ENCODE measurements at regions not wholly inside any gene's neighbourhood (a gene's known extent, or its start where the extent isn't known, plus 50 kb on each side); places are given as distances from the start of the nearest gene placed in this dataset.
"Not testable (repeated sequence)": the region's sequence is repeated elsewhere in the genome, so short reads cannot be mapped to it uniquely, and the experiment has no call there.

DNA sequence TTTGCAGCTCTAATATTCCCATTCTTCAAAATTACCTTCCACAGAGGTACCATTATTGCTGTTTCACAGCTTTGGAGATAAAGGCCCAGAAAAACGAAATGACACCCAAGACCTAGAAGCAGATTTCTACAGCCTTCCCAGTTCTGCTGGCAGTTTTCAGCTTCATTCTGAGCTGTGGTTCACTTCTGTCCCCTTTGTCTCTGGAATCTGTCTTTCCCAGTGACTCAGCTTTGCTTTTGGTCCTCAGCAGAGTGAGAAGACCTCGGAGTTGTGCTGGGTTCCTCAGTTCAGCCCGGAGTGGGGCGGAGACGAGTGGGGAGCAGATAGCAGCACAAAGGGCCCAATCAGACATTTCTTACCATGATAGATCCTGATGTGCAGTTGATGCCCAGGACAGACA is 180.7 kb upstream of the CXCR4 start:
- Histone ChIP-seq H3K27ac (no peak overlapping the region), H3K4me3 (no peak overlapping the region), H3K4me1 (replicated peaks in 1 of 2) (peaks cover 13 to 28% of the 10 kb centered on the region in 2 donors)
- 7 to 100% (median 80%) methylated on average over 1 to 5 of the region's 5 CpGs for WGBS, 10 experiments
- no peak for ATAC-seq (replicated peaks in 6 of 8)
- in situ Hi-C loops (cut with MboI; ENCODE audit: low pct_unique_long_range_greater_than_20kb in 2 of 9, low sequenced_read_pairs in 9 of 9, unreplicated experiment in 9 of 9): no loop called here

DNA sequence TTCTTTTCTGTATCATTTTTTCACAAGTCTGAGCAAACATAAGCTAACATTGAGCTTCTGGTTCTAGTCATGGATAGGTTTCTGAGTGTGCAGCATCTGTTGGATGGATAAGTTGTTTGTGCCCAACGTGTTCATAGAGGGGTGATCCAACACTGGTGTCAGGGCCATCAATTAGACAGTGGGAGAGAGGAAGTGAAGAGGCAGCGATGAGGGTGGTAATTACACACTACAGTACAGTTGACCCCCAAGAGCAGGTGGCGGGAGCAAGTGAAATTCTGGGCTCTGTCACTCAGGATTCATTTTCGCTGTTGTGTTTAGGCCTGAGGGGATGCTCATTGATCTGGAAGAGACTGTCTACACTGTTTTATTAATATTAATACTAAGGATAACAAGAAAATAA is 180.0 kb upstream of the CXCR4 start:
- 7 to 92% (median 53%) methylated on average over 2 to 4 of the region's 4 CpGs; no CpG with 5 or more reads in 2 of the 10 experiments for WGBS, 10 experiments
- ATAC-seq (replicated peaks in 6 of 8): no peak
- Histone ChIP-seq H3K4me1 (replicated peaks in 1 of 2) (peaks cover 12 to 26% of the 10 kb centered on the region in 2 donors), H3K27ac (no peak overlapping the region), H3K4me3 (no peak overlapping the region)
- in situ Hi-C loops (cut with MboI; ENCODE audit: low pct_unique_long_range_greater_than_20kb in 2 of 9, low sequenced_read_pairs in 9 of 9, unreplicated experiment in 9 of 9): no loop called here

DNA sequence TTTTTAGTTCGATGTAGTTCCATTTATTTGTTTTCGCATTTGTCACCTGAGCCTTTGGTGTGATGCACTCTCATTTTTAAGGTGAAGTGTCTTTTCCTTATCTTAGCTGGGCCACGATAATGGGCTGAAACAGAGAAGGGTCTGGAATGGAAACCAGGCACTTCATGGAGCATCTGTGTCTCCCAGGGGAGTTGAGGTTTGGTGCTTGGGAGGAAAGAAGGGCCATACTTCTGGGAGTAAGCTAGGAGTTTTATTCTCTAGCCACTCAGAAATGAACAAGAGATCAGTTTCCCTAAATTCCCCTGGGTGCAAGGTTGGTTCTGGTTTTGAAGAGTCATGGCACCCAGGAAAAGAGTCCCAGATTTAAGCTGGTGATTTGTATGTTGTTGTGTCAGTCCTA is 179.4 kb upstream of the CXCR4 start:
- Histone ChIP-seq H3K4me3 (no peak overlapping the region), H3K27ac (no peak overlapping the region), H3K4me1 (replicated peaks in 1 of 2) (peaks cover 12 to 26% of the 10 kb centered on the region in 2 donors)
- 0 to 94% (median 66%) methylated on average over 1 to 3 of the region's 3 CpGs for WGBS, 10 experiments
- in situ Hi-C loops (cut with MboI; ENCODE audit: low pct_unique_long_range_greater_than_20kb in 2 of 9, low sequenced_read_pairs in 9 of 9, unreplicated experiment in 9 of 9): no loop called here
- ATAC-seq (replicated peaks in 6 of 8): no peak

DNA sequence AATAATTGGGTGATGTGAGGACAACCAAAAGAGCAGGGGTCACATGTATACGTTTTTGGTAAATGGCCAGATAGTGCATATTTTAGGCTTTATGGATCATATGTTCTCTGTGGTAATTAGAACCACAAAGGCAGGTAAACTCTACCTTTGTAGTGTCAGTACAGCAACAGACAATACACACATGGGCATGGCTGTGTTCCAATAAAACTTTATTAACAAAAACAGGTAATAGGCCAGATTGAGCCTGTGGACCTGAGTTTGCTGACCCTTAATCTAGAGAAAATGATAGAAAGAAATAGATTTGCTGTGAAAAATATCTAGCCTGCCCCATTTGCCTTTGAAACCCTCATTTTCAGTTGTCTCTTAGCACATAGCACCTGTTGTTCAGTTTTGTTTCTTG is 177.2 kb upstream of the CXCR4 start:
- no peak for ATAC-seq (replicated peaks in 6 of 8)
- Histone ChIP-seq H3K4me1 (replicated peaks in 1 of 2) (peaks cover 0 to 15% of the 10 kb centered on the region in 2 donors), H3K4me3 (no peak overlapping the region), H3K27ac (no peak overlapping the region)
- WGBS, 10 experiments: 13 to 56% (median 17%) methylated on average over 1 of the region's 1 CpG; no CpG with 5 or more reads in 7 of the 10 experiments
- in situ Hi-C loops (cut with MboI; ENCODE audit: low pct_unique_long_range_greater_than_20kb in 2 of 9, low sequenced_read_pairs in 9 of 9, unreplicated experiment in 9 of 9): no loop called here

DNA sequence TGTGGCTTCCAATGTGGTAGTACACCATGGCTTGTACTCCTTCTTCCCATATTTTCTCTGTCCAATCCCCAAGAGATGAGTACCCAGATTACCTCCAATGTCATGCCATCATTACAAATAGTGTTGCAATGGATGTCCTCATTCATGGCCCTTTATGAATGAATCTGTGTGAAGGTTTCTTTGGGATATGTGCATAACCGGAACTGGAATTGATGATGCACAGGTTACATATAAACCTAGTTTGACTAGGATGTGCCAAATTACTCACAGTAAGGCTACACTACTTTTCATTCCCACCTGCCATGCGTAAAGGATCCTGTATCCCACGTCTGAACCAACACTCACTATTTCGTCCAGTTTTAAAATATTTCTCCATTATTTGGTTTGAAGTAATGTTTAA is 173.9 kb upstream of the CXCR4 start:
- WGBS, 10 experiments: 48 to 100% (median 78%) methylated on average over 1 to 4 of the region's 4 CpGs; no CpG with 5 or more reads in 3 of the 10 experiments
- no peak for ATAC-seq (replicated peaks in 6 of 8)

DNA sequence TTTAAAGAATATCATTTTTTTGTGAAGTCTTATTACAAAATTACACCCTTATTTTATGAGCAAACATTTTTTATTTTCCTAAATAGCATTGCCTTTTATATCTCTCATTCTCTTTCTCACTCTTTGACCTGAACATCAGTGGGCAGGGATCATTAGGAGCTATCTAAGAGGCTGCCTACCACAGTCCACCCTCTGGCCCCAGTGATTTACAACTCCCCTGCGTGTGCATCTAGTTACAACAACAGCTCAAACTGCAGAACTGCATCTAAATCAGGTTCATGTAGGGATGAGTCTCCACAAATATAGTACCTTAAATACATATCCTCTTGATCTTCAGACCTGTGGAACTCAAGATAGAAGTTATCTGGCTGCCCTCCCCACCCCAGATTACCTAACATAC is 172.4 kb upstream of the CXCR4 start:
- H3K4me3 ChIP-seq: no peak overlapping the region
- peaks cover 4 to 7% of the 10 kb centered on the region in 2 donors for H3K4me1 ChIP-seq (replicated peaks in 1 of 2)
- ATAC-seq (replicated peaks in 6 of 8): peak in 3 of 8 experiments; percentile 76 to 82 (median 78)
- in situ Hi-C loops (cut with MboI; ENCODE audit: low pct_unique_long_range_greater_than_20kb in 2 of 9, low sequenced_read_pairs in 9 of 9, unreplicated experiment in 9 of 9): no loop called here
- WGBS, 10 experiments: 0 to 40% (median 10%) methylated on average over 1 of the region's 1 CpG; no CpG with 5 or more reads in 2 of the 10 experiments
- no peak overlapping the region for H3K27ac ChIP-seq

More for the DNA sequence above, 173.9 kb upstream of the CXCR4 start:
- H3K4me1 ChIP-seq (replicated peaks in 1 of 2): peaks cover 4 to 7% of the 10 kb centered on the region in 2 donors
- H3K27ac ChIP-seq: no peak overlapping the region
- in situ Hi-C loops (cut with MboI; ENCODE audit: low pct_unique_long_range_greater_than_20kb in 2 of 9, low sequenced_read_pairs in 9 of 9, unreplicated experiment in 9 of 9): no loop called here
- no peak overlapping the region for H3K4me3 ChIP-seq

DNA sequence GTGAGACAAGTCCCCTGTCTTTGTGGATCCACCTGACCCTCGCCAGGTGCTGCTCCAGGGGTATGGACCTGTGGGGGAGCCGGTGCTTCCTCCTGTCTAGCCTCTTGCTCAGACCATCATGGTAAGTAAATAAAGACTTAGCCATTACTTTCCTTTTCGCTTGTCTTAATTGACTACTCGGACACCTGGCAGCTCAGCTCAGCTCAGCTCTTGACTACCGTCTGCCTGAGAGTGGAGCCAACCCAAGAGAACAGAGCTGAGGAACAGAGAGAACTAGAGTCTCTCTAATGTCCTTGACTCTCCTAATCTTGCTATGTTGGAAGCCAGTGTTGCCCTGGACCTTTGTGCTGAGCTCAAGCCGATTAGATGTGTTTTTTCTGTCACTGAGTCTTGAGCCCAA is 170.3 kb upstream of the CXCR4 start:
- no peak for ATAC-seq (replicated peaks in 6 of 8)
- Histone ChIP-seq H3K27ac (no peak overlapping the region), H3K4me3 (no peak overlapping the region), H3K4me1 (replicated peaks in 1 of 2) (peaks cover 4 to 7% of the 10 kb centered on the region in 2 donors)
- WGBS, 10 experiments: 6 to 100% (median 81%) methylated on average over 2 to 4 of the region's 6 CpGs; no CpG with 5 or more reads in 4 of the 10 experiments
- in situ Hi-C loops (cut with MboI; ENCODE audit: low pct_unique_long_range_greater_than_20kb in 2 of 9, low sequenced_read_pairs in 9 of 9, unreplicated experiment in 9 of 9): no loop called here

DNA sequence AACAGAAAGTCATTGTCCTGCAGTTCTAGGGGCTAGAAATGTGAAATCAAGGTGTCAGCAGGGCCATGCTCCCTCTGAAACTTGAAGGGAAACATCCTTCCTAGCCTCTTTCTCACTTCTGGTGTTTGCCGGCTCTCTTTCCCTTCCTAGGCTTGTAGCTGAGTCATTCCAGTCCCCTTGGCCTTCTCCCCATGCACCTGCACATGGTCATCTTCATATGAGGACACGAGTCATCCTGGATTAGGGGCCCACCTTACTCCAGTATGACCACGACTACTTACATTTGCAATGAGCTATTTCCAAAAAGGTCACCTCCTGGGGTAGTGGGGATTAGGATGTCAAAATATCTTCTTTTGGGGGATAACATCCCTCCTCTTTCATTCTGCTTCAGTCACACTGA is 168.5 kb upstream of the CXCR4 start:
- H3K27ac ChIP-seq: no peak overlapping the region
- no peak for ATAC-seq (replicated peaks in 6 of 8)
- 31 to 94% (median 90%) methylated on average over 2 to 3 of the region's 3 CpGs; no CpG with 5 or more reads in 6 of the 10 experiments for WGBS, 10 experiments
- peaks cover 9 to 22% of the 10 kb centered on the region in 2 donors for H3K4me1 ChIP-seq (replicated peaks in 1 of 2)
- in situ Hi-C loops (cut with MboI; ENCODE audit: low pct_unique_long_range_greater_than_20kb in 2 of 9, low sequenced_read_pairs in 9 of 9, unreplicated experiment in 9 of 9): no loop called here
- no peak overlapping the region for H3K4me3 ChIP-seq

DNA sequence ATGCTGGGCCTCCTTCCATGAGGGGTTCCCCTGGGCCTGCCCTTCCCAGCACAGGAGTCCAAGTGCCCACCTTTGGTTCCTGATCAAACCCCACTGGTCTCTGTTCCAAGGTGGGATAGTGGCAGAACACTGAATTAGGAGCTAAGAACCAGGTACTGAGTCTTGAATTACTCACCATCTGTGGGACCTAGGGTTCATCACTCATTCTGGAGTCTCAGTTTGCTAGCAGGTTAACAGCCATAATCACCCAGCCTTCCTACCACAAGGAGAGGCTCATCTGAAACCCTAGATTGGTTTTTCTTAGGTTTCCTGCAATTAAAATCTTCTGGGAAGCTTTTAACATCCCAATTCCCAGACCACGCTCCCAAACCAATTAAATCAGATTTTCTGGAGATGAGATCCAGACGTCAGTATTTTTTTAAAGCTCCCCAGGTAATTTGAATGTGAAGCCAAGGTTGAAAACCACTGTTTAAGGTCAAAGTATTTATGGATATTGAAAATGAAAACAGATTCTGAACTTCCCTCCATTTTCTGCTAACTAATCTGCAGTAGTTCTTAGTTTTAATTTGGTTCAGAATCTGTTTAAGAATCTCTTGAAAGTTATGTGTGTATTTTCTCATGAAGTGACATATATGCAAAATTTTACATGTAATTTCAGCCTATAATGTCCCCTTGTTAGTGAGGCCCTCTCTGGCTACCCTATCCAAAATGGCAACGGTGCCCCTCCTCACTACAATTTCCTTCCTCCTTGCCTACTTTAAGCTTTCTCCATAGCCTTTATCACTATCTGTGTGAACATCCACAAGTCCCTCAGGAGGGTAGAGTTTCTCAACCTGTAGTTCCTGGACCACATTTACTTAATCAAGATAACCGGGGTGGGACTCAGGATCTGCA is 166.5 kb upstream of the CXCR4 start:
- no peak for ATAC-seq (replicated peaks in 6 of 8)
- no peak overlapping the region for H3K27ac ChIP-seq
- 6 to 100% (median 83%) methylated on average over 1 to 4 of the region's 4 CpGs; no CpG with 5 or more reads in 1 of the 10 experiments for WGBS, 10 experiments
- H3K4me1 ChIP-seq (replicated peaks in 1 of 2): peaks cover 7 to 18% of the 10 kb centered on the region in 2 donors
- no peak overlapping the region for H3K4me3 ChIP-seq
- in situ Hi-C loops (cut with MboI; ENCODE audit: low pct_unique_long_range_greater_than_20kb in 2 of 9, low sequenced_read_pairs in 9 of 9, unreplicated experiment in 9 of 9): no loop called here

DNA sequence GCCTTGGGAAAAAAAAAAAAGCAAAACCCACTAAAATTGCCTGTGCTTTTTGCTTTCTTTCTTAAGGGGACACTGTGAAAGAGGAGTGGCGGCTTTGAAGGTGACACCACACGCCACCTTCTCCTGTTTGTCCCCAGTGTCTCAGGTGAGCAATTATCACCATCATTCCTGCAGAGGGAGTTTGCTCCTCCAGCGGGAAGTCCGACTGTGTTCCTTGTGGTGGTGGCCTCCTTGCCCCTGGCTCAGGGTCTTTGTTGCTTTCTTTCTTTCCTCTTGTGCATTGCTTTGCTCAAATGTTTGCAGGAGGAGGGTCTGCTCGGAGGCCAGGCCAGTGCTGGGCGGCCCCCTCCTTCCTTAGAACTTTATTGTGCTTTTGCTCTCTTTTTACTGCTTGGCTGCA is 164.3 kb upstream of the CXCR4 start:
- ATAC-seq (replicated peaks in 6 of 8): no peak
- in situ Hi-C loops (cut with MboI; ENCODE audit: low pct_unique_long_range_greater_than_20kb in 2 of 9, low sequenced_read_pairs in 9 of 9, unreplicated experiment in 9 of 9): no loop called here
- peak overlapping the region in 1 of 2 donors; percentile 62 for H3K27ac ChIP-seq
- peaks cover 7 to 18% of the 10 kb centered on the region in 2 donors for H3K4me1 ChIP-seq (replicated peaks in 1 of 2)
- no peak overlapping the region for H3K4me3 ChIP-seq
- 8 to 89% (median 43%) methylated on average over 2 to 6 of the region's 6 CpGs; no CpG with 5 or more reads in 2 of the 10 experiments for WGBS, 10 experiments

DNA sequence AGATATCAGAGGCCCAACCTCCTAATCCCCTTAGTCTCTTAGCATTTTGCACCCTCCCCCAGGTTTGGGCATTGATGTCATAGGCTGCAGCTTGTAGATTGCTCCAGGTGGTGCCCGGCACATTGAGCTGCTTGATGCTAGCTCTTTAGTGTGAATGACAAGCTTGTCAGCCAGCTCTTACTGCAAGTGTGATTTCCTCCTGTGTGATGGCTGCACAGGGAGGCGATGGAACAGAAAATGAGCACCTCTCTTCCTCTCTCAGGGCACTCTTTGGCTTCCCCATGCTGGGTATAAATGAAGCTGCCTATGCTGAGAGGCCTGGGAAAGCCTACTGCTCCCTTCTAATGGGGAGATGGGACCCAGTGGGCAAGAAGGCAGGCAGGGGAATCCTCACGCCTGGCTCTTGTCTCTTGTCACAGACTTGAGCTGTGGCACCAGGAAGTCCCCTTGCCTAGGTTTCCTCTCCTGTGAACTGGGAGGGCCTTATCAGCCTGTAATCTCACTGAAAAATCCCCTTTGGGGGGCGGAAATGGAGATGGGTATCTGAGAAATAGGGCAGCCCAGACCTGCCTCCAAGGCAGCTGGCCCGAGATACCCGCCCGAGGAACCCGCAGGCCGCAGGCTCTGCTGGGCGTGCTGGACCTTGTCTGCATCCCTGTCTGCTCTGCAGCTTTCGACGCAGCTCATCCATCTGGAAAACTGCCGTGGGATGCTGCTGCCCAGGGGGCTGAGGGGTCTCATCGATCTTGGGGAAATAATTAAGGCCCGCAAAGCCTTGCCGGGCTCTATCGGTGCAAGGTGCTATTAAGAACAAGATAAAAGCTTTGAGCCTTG is 163.5 kb upstream of the CXCR4 start:
- Histone ChIP-seq H3K27ac (peak overlapping the region in 1 of 2 donors; percentile 62), H3K4me1 (replicated peaks in 1 of 2) (peaks cover 7 to 18% of the 10 kb centered on the region in 2 donors), H3K4me3 (no peak overlapping the region)
- in situ Hi-C loops (cut with MboI; ENCODE audit: low pct_unique_long_range_greater_than_20kb in 2 of 9, low sequenced_read_pairs in 9 of 9, unreplicated experiment in 9 of 9): no loop called here
- 4 to 80% (median 41%) methylated on average over 1 to 14 of the region's 17 CpGs; no CpG with 5 or more reads in 2 of the 10 experiments for WGBS, 10 experiments
- ATAC-seq (replicated peaks in 6 of 8): peak in 2 of 8 experiments; percentile 24 to 35

DNA sequence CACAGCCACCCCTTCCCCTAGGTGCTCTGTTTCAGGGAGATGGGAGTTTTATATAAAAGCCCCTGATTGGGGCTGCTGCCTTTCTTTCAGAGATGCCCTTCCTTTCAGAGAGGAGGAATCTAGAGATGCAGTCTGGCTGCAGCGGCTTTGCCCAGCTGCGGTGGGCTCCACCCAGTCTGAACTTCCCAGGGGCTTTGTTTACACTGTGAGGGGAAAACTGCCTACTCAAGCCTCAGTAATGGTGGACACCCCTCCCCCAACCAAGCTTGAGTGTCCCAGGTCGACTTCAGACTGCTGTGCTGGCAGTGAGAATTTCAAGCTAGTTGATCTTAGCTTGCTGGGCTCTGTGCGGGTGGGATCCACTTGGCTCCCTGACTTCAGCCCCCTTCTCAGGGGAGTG is 148.4 kb upstream of the CXCR4 start:
- ATAC-seq (replicated peaks in 6 of 8); H3K4me3 ChIP-seq; H3K27ac ChIP-seq; H3K4me1 ChIP-seq (replicated peaks in 1 of 2); in situ Hi-C loops (cut with MboI; ENCODE audit: low pct_unique_long_range_greater_than_20kb in 2 of 9, low sequenced_read_pairs in 9 of 9, unreplicated experiment in 9 of 9): not testable (repeated sequence)
- WGBS, 10 experiments: 20 to 34% (median 23%) methylated on average over 1 to 2 of the region's 4 CpGs; no CpG with 5 or more reads in 7 of the 10 experiments

DNA sequence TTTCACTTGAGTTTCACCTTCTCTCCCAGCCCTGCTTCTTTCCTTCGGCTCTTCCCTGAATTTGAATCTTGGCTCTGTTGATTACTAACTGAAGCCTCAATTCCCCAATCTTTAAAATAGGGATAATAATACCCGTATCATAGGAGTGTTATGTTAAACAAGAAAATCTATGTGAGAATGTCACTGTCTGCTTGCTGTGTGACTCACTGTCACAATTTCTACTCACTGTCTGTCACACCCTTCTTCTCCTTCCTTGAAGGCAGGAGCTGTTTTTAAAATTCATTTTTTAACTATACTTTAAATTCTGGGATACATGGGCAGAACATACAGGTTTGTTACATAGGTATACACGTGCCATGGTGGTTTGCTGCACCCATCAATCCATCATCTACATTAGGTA is 141.6 kb upstream of the CXCR4 start:
- no peak overlapping the region for H3K4me3 ChIP-seq
- no peaks in the 10 kb centered on the region for H3K4me1 ChIP-seq (replicated peaks in 1 of 2)
- H3K27ac ChIP-seq: no peak overlapping the region
- 20 to 100% (median 70%) methylated on average over 1 to 3 of the region's 3 CpGs; no CpG with 5 or more reads in 2 of the 10 experiments for WGBS, 10 experiments
- peak in 1 of 8 experiments; percentile 43 for ATAC-seq (replicated peaks in 6 of 8)
- in situ Hi-C loops (cut with MboI; ENCODE audit: low pct_unique_long_range_greater_than_20kb in 2 of 9, low sequenced_read_pairs in 9 of 9, unreplicated experiment in 9 of 9): no loop called here
